H4 (cell line): ENCODE measurements at regions not wholly inside any gene's neighbourhood (a gene's known extent, or its start where the extent isn't known, plus 50 kb on each side); places are given as distances from the start of the nearest gene placed in this dataset.

Source experiments
- DNase-seq: peaks from one replicate; pipeline ENCODE4 v3.0.0-alpha.2; 2015; ENCODE audit warnings: low spot score

- DNase-seq: no peak
Observed at GRCh38 chr12:43179486-43179885, 372.5 kb downstream of the ADAMTS20 start.

GRCh38 chr12:43177276-43177675 lies 374.7 kb downstream of the ADAMTS20 start:
- DNase-seq: no peak

- DNase-seq: no peak
Observed at GRCh38 chr12:43169115-43169681, 382.8 kb downstream of the ADAMTS20 start.

- DNase-seq: no peak
Observed at GRCh38 chr12:43167691-43168090, 384.3 kb downstream of the ADAMTS20 start.

GRCh38 chr12:43165351-43165750 lies 386.7 kb downstream of the ADAMTS20 start:
- no peak for DNase-seq

GRCh38 chr12:43162138-43162537 lies 389.9 kb downstream of the ADAMTS20 start:
- DNase-seq: no peak

- DNase-seq: no peak
Observed at GRCh38 chr12:43159506-43159905, 392.5 kb downstream of the ADAMTS20 start.

- no peak for DNase-seq
Observed at GRCh38 chr12:43158126-43158525, 393.9 kb downstream of the ADAMTS20 start.

- DNase-seq: no peak
Observed at GRCh38 chr12:43155376-43155775, 396.6 kb downstream of the ADAMTS20 start.

- no peak for DNase-seq
Observed at GRCh38 chr12:43154498-43155045, 397.4 kb downstream of the ADAMTS20 start.

GRCh38 chr12:43151441-43151981 lies 400.5 kb downstream of the ADAMTS20 start:
- no peak for DNase-seq

- DNase-seq: no peak
Observed at GRCh38 chr12:43148691-43149090, 403.3 kb downstream of the ADAMTS20 start.

GRCh38 chr12:43147878-43148277 lies 404.1 kb downstream of the ADAMTS20 start:
- DNase-seq: no peak

- no peak for DNase-seq
Observed at GRCh38 chr12:43145481-43145880, 406.5 kb downstream of the ADAMTS20 start.

- DNase-seq: no peak
Observed at GRCh38 chr12:43143278-43143677, 408.7 kb downstream of the ADAMTS20 start.

- DNase-seq: no peak
Observed at GRCh38 chr12:43132291-43132690, 419.7 kb downstream of the ADAMTS20 start.

- no peak for DNase-seq
Observed at GRCh38 chr12:43131301-43131700, 420.7 kb downstream of the ADAMTS20 start.

GRCh38 chr12:43127886-43128549 lies 424.0 kb downstream of the ADAMTS20 start:
- DNase-seq: no peak

- DNase-seq: no peak
Observed at GRCh38 chr12:43126652-43127375, 425.2 kb downstream of the ADAMTS20 start.

- DNase-seq: no peak
Observed at GRCh38 chr12:43123461-43123860, 428.5 kb downstream of the ADAMTS20 start.

GRCh38 chr12:43120150-43120549 lies 431.9 kb downstream of the ADAMTS20 start:
- DNase-seq: no peak

- DNase-seq: no peak
Observed at GRCh38 chr12:43118881-43119280, 433.1 kb downstream of the ADAMTS20 start.

GRCh38 chr12:43118234-43118633 lies 433.8 kb downstream of the ADAMTS20 start:
- DNase-seq: no peak
